Endothelial cell of umbilical vein (primary cell): ENCODE measurements at regions not wholly inside any gene's neighbourhood (a gene's known extent, or its start where the extent isn't known, plus 50 kb on each side); places are given as distances from the start of the nearest gene placed in this dataset.

ENCODE experiments used
- BruUV-seq: library from RNA; stranded (reverse); fragments of 400-500 nt; replicated peaks from 2 replicates; lab custom pipeline; 2021; lab: Mats Ljungman, UMichigan
- CTCF ChIA-PET: fragments of 300-600, 350-600 bp; sonication (Branson Sonifier 250); formaldehyde crosslinking; loops from one replicate; lab custom pipeline; 2021; ENCODE audit warnings: antibody characterized with exemption, inconsistent platforms; lab: Charles Lee
- POLR2A ChIA-PET: fragments of 300-600, 350-600 bp; sonication (Branson Sonifier 250); formaldehyde crosslinking; loops from one replicate; lab custom pipeline; 2021; ENCODE audit warnings: antibody characterized with exemption, inconsistent platforms; lab: Charles Lee
- DNase-seq: peaks from one replicate; pipeline ENCODE4 v3.0.0-alpha.2; 2011; ENCODE audit warnings: low read depth, low spot score
- FAIRE-seq: peaks from 2 replicates; lab custom pipeline; 2011; peaks lifted over from hg19 to GRCh38; lab: Jason Lieb, UNC
- H2AFZ ChIP-seq: 2 replicates; pipeline ENCODE4 v1.6.0; 2012; ENCODE audit warnings: low read depth, low read length, control low read depth, inconsistent platforms
- H3K27ac ChIP-seq: 2 replicates; pipeline ENCODE4 v1.5.1; 2011; ENCODE audit warnings: low read depth, mild to moderate bottlenecking, control low read depth, low read length, moderate library complexity; ENCODE audit not compliant: insufficient read depth
- H3K27me3 ChIP-seq, 2 experiments: 2 replicates each; pipeline versions ENCODE4 v1.6.0 to v1.6.1; 2011; ENCODE audit warnings: low read length in 2 of 2, mixed read lengths in 1 of 2; ENCODE audit not compliant: control insufficient read depth in 2 of 2, insufficient read depth in 2 of 2
- H3K36me3 ChIP-seq, 2 experiments: 2 replicates in 1 of 2; 3 replicates in 1 of 2; pipeline ENCODE4 v1.5.1; 2011; ENCODE audit warnings: low read length in 2 of 2, mild to moderate bottlenecking in 1 of 2, moderate library complexity in 1 of 2; ENCODE audit not compliant: control insufficient read depth in 2 of 2, insufficient read depth in 2 of 2; ENCODE audit errors: extremely low read depth in 1 of 2
- H3K4me1 ChIP-seq: 3 replicates; pipeline ENCODE4 v1.5.1; 2011; ENCODE audit warnings: mild to moderate bottlenecking, low read length; ENCODE audit not compliant: control insufficient read depth, insufficient read depth; ENCODE audit errors: extremely low read depth
- H3K4me2 ChIP-seq: 2 replicates; pipeline ENCODE4 v1.6.1; 2011; ENCODE audit warnings: low read length, control low read depth, mixed read lengths; ENCODE audit not compliant: insufficient read depth
- H3K4me3 ChIP-seq, 3 experiments: fragments of 200-600 bp in 1 of 3; sonication (generic), shearing (Covaris generic) in 1 of 3; replicated peaks in 1 of 3; 2 replicates each; pipeline ENCODE4 v1.5.1; 2011 to 2016; ENCODE audit warnings: control low read depth in 3 of 3, low read length in 3 of 3, mild to moderate bottlenecking in 2 of 3, inconsistent platforms in 1 of 3, low read depth in 1 of 3, moderate library complexity in 1 of 3; ENCODE audit not compliant: insufficient read depth in 1 of 3
- H3K79me2 ChIP-seq: 2 replicates; pipeline ENCODE4 v1.6.0; 2012; ENCODE audit warnings: low read length, inconsistent platforms; ENCODE audit not compliant: control insufficient read depth, insufficient read depth
- H3K9ac ChIP-seq: replicated peaks from 2 replicates; pipeline ENCODE3; 2011; ENCODE audit warnings: low read length, control low read depth; ENCODE audit not compliant: insufficient read depth; ENCODE audit errors: extremely low read depth
- H3K9me1 ChIP-seq: replicated peaks from 3 replicates; pipeline ENCODE4 v1.6.0; 2011; ENCODE audit warnings: mild to moderate bottlenecking, low read length; ENCODE audit not compliant: control insufficient read depth, insufficient read depth; ENCODE audit errors: extremely low read depth
- H3K9me3 ChIP-seq: replicated peaks from 2 replicates; pipeline ENCODE4 v1.5.1; 2012; ENCODE audit warnings: low read length, inconsistent platforms; ENCODE audit not compliant: control insufficient read depth, insufficient read depth
- H4K20me1 ChIP-seq: replicated peaks from 2 replicates; pipeline ENCODE3; 2011; ENCODE audit warnings: mild to moderate bottlenecking, low read length; ENCODE audit not compliant: control insufficient read depth, insufficient read depth; ENCODE audit errors: extremely low read depth
- EZH2 ChIP-seq: IDR thresholded peaks from 2 replicates; pipeline ENCODE4 v1.6.1; 2012; ENCODE audit warnings: borderline replicate concordance, low read depth, mild to moderate bottlenecking, moderate library complexity, low read length, inconsistent platforms; ENCODE audit not compliant: severe bottlenecking
- FOS ChIP-seq: IDR thresholded peaks from 2 replicates; pipeline ENCODE4 v1.6.1; 2011; ENCODE audit warnings: mild to moderate bottlenecking, low read length, moderate library complexity, borderline replicate concordance; ENCODE audit not compliant: insufficient read depth
- GATA2 ChIP-seq: IDR thresholded peaks from 2 replicates; pipeline ENCODE4 v1.7.0; 2011; ENCODE audit warnings: low read depth, mild to moderate bottlenecking, moderate library complexity, mixed read lengths, low read length; ENCODE audit not compliant: insufficient read length, insufficient read depth
- JUN ChIP-seq: IDR thresholded peaks from 2 replicates; pipeline ENCODE4 v1.6.1; 2011; ENCODE audit warnings: borderline replicate concordance, low read depth; ENCODE audit not compliant: insufficient read length, insufficient read depth
- MYC ChIP-seq: IDR thresholded peaks from one replicate; pipeline ENCODE4 v1.6.1; 2011; ENCODE audit warnings: mild to moderate bottlenecking, low read depth, low read length
- POLR2A ChIP-seq: IDR thresholded peaks from 2 replicates; pipeline ENCODE4 v1.6.1; 2012; ENCODE audit warnings: low read depth, mild to moderate bottlenecking, control low read depth, low read length
- POLR2AphosphoS5 ChIP-seq: IDR thresholded peaks from 2 replicates; pipeline ENCODE4 v1.6.1; 2012; ENCODE audit warnings: low read depth, mild to moderate bottlenecking, control low read depth, low read length, moderate library complexity; ENCODE audit not compliant: insufficient read depth
- dilution Hi-C: fragments of 300-500 bp; cut with MboI; formaldehyde crosslinking; loops from one replicate; pipeline ENCODE4 v1.15.0; 2019; ENCODE audit warnings: low sequenced_read_pairs; ENCODE audit not compliant: extremely low pct_ligation_motif_present
- intact Hi-C: fragments of 100-400 bp; cut with micrococcal nuclease; formaldehyde crosslinking; loops from one replicate; pipeline ENCODE4 v1.10.0; 2022
- TF ChIP-seq, protein P1 (sequence below), 2 donors: IDR thresholded peaks; 1 replicate in 1 of 2; 2 replicates in 1 of 2; pipeline ENCODE4 v1.5.1; 2011; ENCODE audit warnings: low read length in 2 of 2, mild to moderate bottlenecking in 2 of 2, moderate library complexity in 2 of 2, control low read depth in 1 of 2, inconsistent platforms in 1 of 2, low read depth in 1 of 2; ENCODE audit not compliant: insufficient read depth in 1 of 2; ENCODE audit errors: extremely low read depth in 1 of 2
- TF ChIP-seq, protein P2 (sequence below): IDR thresholded peaks from 2 replicates; pipeline ENCODE4 v1.6.1; 2011; ENCODE audit not compliant: insufficient read depth, insufficient read length

DNA sequence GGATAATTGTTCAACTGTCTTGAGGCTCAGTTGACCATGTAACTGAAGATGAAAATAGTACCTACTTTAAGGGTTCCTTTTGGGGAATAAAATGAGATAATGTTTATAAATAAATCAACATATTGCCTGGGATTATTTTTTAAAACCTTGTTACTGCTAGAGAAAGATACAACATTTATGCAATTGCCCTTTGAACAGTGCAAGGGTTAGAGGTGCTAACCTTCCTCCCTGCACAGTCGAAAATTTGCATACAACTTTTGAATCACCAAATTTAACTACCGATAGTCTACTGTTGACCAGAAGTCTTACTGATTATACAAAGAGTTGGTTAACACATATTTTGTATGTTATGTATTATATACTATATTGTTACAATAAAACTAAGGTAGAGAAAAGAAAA is 750.0 kb downstream of the EFNB2 start:
- BruUV-seq, result no TSS peak
- Histone ChIP-seq H3K36me3 (no peaks in the 10 kb centered on the region), H3K9me1 (no peaks in the 10 kb centered on the region), H3K4me3 (no peak overlapping the region), H4K20me1 (no peaks in the 10 kb centered on the region), H3K27ac (no peak overlapping the region), H3K4me1 (no peaks in the 10 kb centered on the region), H2AFZ (no peak overlapping the region), H3K27me3 (no peaks in the 10 kb centered on the region), H3K9me3 (no peaks in the 10 kb centered on the region), H3K9ac (no peak overlapping the region), H3K4me2 (no peak overlapping the region), H3K79me2 (no peaks in the 10 kb centered on the region)
- dilution Hi-C loops (no loop called here), intact Hi-C loops (no loop called here)
- ChIA-PET POLR2A (no interaction called here), CTCF (no interaction called here)
- DNase-seq (no peak), FAIRE-seq (no peak)
- no peak for TF ChIP-seq MYC
- TF ChIP-seq GATA2, result no peak
- no peak for TF ChIP-seq FOS
- TF ChIP-seq, protein P1, sequence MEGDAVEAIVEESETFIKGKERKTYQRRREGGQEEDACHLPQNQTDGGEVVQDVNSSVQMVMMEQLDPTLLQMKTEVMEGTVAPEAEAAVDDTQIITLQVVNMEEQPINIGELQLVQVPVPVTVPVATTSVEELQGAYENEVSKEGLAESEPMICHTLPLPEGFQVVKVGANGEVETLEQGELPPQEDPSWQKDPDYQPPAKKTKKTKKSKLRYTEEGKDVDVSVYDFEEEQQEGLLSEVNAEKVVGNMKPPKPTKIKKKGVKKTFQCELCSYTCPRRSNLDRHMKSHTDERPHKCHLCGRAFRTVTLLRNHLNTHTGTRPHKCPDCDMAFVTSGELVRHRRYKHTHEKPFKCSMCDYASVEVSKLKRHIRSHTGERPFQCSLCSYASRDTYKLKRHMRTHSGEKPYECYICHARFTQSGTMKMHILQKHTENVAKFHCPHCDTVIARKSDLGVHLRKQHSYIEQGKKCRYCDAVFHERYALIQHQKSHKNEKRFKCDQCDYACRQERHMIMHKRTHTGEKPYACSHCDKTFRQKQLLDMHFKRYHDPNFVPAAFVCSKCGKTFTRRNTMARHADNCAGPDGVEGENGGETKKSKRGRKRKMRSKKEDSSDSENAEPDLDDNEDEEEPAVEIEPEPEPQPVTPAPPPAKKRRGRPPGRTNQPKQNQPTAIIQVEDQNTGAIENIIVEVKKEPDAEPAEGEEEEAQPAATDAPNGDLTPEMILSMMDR (IDR thresholded peaks at IDR 0.05; ENCODE audit: extremely low read depth in 1 of 2, insufficient read depth in 1 of 2, low read depth in 1 of 2, low read length in 2 of 2), result no peak
- TF ChIP-seq POLR2AphosphoS5, result no peak

DNA sequence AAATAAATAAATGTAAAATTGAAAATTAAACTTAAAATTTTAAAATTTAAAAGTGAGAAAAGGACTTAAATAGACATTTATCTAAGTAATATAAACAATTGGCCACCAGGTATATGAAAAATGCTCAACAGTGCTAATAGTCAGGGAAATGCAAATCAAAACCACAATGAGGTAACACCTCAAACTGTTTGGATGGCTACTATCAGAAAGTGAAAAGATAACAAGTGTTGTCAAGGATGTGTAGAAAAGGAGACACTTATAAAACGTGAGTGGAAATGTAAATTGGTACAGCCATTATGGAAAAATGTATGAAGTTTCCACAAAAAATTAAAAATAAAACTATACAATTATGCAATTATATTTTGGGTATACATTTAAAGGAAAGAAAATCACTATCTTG is 752.2 kb downstream of the EFNB2 start:
- FAIRE-seq (no peak), DNase-seq (no peak)
- Histone ChIP-seq H3K27ac (no peak overlapping the region), H4K20me1 (no peaks in the 10 kb centered on the region), H3K79me2 (no peaks in the 10 kb centered on the region), H2AFZ (no peak overlapping the region), H3K9ac (no peak overlapping the region), H3K9me1 (no peaks in the 10 kb centered on the region), H3K36me3 (no peaks in the 10 kb centered on the region), H3K27me3 (no peaks in the 10 kb centered on the region), H3K4me2 (no peak overlapping the region), H3K9me3 (no peaks in the 10 kb centered on the region), H3K4me1 (no peaks in the 10 kb centered on the region), H3K4me3 (no peak overlapping the region)
- dilution Hi-C loops, result no loop called here
- TF ChIP-seq POLR2AphosphoS5, result no peak
- TF ChIP-seq, protein P1 (IDR thresholded peaks at IDR 0.05; ENCODE audit: extremely low read depth in 1 of 2, insufficient read depth in 1 of 2, low read depth in 1 of 2, low read length in 2 of 2), result no peak
- TF ChIP-seq, protein P2, sequence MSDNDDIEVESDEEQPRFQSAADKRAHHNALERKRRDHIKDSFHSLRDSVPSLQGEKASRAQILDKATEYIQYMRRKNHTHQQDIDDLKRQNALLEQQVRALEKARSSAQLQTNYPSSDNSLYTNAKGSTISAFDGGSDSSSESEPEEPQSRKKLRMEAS, result no peak
- no peak for TF ChIP-seq POLR2A
- no peak for TF ChIP-seq FOS
- no peak for TF ChIP-seq JUN
- TF ChIP-seq EZH2, result no peak
- no peak for TF ChIP-seq GATA2
- no peak for TF ChIP-seq MYC
- POLR2A ChIA-PET, result no interaction called here
- no TSS peak for BruUV-seq
- intact Hi-C loops, result no loop called here
- CTCF ChIA-PET, result interaction anchor here (1.5 kb wide), 1 partner anchor 9 kb away, joined by 3 read pairs; no protein-coding TSS in a partner anchor
